GM19328 (cell line): ENCODE measurements at regions not wholly inside any gene's neighbourhood (a gene's known extent, or its start where the extent isn't known, plus 50 kb on each side); places are given as distances from the start of the nearest gene placed in this dataset.
"Not testable (repeated sequence)": the region's sequence is repeated elsewhere in the genome, so short reads cannot be mapped to it uniquely, and the experiment has no call there.

Experiments used
- ATAC-seq: cut with Tn5 transposase; IDR thresholded peaks from one replicate; pipeline ENCODE4 v1.9.1; 2021; ENCODE audit warnings: mild to moderate bottlenecking, moderate library complexity; ENCODE audit not compliant: unreplicated experiment

DNA sequence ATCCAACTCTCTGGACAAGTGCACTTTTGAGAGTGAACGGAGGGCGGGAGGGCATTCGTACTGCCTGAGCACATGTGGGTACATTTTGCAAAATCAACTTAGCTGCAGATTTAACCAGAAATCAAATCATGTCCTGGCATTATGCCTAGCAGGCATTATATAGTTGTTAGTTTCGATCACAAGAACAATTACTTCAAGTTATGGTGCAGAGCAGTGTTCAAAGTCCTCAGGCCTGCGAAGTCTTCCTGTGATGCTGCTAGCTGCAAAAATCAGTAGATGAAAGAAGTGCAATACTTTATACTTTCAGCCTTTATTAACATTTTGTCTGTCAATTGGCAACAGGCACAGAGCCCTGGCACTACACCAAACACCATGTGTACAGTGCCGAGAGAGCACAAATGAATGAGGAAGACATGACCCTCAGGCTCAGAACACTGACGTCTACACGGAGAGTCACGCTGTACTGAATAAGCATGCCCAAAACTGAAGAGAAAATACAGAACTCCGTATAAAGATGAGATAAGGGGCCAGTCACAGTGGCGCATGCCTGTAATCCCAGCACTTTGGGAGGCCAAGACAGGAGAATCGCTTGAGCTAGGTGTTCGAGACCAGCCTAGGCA, 92.1 kb upstream of the CREB1 start:
- no peak for ATAC-seq

DNA sequence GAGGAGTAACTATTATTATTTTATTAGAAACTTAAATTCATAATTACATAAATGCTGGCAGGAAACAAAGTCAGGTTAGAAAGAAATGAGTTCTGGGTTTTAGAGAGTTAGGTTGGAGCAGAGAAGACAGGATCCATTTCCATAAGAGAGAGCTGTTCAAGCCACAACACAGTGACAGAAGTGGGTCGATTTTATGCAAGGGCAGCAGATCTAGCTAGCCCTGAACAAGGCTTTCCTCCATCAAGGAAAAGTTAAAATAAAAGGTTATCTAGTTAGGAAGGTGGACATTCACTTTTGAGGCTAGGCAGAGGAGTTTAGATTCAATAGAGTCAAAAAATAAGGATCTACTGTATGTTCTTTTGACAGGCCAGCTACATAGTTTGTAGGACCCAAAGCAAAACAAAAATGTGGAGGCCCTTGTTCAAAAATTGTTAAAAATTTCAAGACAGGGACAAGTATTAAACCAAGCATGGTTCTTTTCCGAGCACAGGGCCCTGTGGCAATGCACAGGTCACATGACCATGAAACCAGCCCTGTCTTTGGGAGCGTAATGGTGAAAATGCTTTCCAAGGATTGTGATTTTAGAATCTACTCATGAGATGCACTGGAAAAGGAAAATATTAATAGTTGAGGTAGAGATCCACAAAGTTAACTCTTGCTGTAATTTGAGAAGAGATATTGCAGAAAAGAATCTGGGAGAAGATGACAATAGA, 91.2 kb upstream of the CREB1 start:
- no peak for ATAC-seq

DNA sequence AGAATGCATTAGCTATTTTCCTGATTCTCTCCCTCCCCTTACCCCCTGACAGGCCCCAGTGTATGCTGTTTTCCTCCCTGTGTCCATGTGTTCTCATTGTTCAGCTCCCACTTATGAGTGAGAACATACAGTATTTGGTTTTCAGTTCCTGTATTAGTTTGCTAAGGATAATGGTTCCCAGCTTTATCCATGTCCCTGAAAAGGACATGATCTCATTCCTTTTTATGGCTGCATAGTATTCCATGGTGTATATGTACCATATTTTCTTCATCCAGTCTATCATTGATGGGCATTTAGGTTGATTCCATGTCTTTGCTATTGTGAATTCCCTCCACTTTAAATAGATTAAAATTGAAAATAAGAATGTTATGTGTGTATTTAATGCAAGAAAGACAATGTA, 89.9 kb upstream of the CREB1 start:
- ATAC-seq: not testable (repeated sequence)

DNA sequence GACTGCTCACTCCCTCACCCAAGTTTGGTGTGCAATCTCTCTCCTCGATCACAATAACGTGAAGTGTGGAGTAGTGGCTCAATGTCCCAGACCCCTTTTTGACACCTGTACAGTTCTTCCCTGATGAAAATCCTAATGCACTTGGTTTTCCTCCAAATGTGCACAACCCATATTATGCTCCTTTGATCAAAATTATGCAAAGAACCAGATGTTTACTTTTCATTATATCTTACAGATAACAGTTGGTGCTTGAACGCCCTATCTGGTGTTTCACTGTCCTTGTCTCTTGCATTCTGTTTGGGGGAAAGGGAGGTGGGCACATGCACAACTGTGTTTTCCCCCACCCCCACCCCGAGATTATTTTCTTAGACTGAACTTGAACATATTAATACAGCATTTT, 85.0 kb upstream of the CREB1 start:
- ATAC-seq: no peak

DNA sequence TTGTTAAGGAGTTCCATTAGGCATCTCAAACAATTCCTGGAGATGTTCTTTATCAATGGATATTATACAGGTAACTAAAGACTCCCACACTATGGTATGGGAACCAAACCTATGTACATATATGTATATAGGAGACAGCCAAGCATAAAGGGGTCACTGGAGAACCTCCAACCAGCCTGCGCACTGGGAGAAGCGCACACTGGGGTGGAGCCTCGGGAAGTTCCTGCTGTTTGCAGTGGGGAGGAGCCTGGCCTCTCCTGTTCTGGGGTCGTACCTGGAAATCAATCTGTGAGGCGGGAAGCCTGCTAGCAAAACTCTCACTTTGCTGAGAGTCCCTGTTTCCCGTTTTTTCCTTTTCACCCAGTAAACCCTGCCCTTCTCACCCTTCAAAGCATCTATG, 83.1 kb upstream of the CREB1 start:
- ATAC-seq: no peak

DNA sequence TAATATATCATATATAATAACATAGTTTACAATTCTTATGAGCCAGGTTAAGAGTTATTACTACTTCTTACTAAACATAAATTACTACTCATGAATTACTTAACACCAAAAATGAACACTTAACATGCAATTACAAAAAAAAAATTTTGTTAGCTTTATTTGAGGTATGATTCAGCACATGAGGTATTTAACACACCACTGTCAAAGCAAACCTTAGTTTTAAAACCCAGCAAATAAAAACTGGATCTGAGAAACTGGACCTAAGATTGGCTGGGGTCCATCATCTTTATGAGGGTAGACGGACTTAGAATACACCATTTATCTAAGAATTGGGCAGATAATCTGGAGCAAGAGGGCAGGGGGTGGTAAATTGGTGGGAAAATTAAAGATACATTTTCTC, 81.8 kb upstream of the CREB1 start:
- ATAC-seq: no peak

DNA sequence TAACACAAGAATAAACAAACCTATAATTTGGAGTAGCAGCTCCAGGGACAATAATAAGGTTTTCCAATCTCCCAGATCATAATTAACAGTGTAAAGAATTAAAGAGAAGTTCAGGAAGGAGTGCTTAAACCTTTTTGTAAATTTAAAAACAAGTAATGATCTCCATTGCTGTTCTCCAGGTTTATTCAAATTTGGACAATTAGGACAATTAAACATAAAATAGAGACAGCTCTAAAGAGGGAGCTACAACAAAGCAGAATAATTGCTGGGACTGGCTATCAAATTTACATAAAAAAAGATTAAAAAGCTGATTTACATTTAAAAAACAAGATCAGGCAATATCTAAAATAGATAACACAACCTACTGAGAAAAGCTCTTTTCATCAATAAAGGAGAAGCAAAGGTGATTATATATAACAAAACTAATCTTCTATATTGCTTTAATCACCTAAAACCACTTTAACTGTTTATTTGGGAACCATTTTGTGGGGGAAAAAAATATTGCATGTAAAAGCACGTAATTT, 80.1 kb upstream of the CREB1 start:
- no peak for ATAC-seq

DNA sequence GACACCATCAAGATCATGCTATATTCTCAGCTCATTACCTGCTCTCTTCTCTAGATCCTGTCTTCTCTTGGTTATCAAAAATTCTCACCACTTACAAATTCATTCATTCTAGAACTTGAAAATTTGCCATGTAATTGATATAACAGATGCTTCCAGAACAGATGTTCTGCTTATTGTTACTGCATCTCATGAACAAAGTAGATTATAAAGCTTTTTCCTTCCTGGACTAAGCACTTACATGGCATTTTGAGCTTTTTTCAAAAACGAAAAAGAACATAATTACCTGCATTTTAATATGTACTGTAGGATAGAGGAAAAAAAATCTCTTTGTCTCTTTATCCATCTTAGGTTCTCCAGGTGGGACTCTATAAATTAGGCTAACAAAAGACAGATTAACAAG, 79.6 kb upstream of the CREB1 start:
- ATAC-seq: no peak

DNA sequence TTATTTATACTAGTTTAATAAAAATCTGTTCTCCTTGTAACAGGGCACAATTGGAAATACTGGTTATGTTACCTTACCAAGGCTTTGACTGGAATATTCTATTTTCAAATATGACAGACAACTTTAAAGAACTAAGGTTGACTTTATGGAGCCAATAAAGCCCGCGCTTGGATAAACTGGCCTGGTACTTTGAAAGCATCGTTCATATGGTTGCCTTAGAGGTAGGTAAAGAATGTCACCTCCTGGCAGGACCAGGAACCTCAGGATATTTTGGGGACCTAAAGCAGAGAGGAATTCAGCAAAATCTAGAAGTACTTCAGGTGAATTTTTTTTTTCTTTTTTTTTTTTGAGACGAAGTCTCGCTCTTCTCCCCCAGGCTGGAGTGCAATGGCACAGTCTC, 71.2 kb upstream of the CREB1 start:
- no peak for ATAC-seq

DNA sequence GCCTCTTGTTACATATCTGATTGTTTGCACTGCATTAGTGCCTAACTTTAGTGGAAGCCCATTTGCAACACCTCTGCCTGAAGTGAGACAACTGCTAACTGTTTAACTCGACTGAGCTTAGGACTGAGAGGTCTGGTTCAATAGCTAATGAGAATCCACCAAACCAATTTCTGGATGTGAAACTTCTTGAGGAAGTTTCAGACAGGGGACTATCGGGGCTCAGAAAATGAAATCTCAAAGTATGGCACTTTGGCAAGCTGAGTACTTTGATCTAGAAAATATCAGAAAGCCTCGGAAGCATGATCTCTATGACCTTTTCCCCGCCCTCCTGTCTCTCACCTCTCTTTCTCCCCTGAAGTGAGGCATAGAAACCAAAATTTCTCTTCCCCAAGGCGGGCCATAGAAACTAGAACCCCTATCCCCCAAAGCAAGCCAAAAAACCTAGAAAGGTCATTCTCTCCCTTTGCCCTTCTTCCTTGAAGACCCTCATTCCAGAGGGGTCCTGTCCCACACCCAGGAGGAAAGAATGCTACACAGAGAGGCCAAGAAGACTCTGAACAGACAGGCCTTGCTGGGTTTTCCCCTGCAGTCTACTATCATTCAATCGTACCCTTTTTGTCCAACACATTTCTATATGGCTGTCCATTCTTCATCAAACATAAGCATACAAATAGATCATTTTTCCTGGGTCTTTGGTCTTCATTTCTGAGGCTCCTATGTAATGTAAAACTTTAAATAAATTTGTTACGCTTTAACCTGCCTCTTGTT, 69.6 kb upstream of the CREB1 start:
- ATAC-seq: peak; percentile 62

DNA sequence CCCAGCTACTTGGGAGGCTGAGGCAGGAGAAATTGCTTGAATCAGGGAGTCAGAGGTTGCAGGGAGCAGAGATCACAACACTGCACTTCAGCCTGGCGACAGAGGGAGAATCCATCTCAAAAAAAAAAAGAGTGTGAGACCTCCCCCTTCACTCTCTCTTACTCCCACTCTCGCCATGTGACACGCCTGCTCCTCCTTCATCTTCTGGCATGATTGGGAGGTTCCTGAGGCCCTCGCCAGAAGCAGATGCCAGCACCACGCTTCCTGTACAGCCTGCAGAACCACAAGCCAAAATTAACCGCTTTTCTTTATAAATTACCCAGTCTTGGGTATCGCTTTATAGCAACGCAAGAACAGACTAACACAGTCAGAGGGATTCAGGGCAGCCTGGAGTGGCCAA, 66.3 kb upstream of the CREB1 start:
- no peak for ATAC-seq

DNA sequence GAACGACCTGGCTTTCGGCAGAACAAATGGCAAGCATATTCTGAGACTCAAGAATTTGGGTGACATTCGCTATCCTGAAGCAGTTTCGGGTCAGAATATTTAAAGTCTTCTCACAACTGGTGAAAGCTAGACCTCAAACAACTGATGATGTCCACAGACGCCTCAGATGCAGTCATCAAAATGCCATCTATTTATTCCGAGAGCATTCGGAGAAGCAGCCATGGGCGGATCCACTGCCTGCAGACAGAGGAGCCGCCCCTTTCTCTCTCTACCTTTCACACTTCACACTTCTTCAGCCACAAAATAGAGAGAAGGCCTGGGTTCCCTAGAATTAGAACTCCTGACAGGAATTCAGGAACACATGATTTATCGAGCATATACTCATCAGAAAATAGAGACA, 65.8 kb upstream of the CREB1 start:
- ATAC-seq: no peak

DNA sequence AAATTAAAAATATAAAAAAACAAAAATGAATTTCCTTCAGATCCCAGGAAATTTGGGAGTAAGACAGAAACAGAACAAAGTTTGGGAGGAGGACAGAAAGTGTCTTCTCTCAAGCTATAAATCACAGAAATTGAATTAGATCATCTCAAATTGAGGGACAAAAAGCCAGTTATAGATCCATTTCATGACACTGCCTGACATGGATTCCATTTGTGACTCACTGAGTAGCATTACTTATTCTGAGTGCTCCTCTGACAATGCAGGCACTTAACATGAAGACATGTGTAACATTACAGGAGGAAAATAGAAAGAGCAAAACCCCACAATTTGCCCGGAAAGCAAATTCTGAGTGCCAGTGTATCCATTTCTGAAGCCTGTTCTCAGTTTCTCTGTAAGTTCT, 63.9 kb upstream of the CREB1 start:
- no peak for ATAC-seq

DNA sequence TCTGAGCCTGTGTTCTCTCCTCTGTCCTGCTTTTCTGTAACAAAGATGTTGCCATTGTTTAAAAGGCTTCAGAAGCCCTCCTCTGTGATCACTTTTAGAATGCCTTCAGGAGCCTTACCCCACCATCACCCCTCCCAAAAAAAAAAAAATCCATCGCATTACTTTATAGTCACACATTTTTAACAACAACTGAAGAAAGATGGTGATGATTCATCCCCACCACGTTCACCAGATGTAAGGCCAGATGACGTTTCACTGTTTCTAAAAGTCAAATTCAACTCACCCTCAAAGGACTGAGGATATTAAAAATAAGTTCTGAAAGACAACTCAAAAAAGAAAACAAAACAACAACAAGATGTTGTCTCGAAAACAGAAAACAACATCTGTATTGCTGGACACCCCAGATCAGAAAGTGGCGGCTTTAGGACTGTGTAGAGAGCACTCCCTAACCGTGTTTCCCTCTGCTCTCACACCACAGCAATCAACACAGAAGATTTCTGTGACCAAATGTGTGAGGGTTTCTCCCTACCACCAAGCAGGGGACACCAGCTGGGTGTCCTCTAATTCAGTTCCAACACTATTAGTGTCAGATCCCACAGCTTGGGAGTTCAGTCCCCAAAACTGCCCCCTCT, 61.9 kb upstream of the CREB1 start:
- ATAC-seq: peak; percentile 69

DNA sequence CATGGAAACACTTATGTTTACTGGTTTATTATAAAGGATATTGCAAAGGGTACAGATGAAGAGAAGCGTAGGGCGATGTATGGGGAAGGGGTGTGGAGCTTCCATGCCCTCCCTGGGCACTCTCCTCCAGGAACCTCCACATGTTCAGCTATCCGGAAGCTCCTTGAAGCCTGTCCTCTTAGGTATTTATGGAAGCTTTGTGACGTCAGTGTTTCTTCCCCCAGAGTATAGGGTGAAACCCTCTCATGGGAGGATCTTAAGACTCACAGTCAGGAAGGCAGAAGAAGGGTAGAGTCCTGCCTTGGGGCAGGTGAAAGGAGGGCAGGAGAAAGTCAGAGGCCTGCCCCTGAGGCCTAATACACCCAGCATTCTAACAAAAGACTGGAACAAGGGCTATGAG, 61.3 kb upstream of the CREB1 start:
- ATAC-seq: no peak

DNA sequence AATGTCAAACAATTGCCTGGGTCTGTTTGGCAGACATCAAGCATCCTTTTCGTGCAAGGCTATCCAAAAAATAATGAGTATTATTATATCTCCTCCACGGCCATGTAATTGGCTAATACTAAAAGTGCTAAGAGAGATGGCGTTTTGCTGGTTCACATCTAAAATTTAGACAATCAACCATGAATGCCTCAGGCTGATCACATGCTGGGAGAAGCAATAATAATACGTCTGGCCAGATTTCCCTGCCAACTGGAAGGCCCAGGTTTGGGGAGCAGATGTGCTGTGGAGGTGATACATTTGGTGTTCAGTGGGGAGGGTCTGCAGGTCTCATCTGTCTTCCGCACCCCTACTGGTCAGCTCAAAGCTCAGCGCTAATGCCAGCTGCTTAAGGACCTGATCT, 60.3 kb upstream of the CREB1 start:
- no peak for ATAC-seq

DNA sequence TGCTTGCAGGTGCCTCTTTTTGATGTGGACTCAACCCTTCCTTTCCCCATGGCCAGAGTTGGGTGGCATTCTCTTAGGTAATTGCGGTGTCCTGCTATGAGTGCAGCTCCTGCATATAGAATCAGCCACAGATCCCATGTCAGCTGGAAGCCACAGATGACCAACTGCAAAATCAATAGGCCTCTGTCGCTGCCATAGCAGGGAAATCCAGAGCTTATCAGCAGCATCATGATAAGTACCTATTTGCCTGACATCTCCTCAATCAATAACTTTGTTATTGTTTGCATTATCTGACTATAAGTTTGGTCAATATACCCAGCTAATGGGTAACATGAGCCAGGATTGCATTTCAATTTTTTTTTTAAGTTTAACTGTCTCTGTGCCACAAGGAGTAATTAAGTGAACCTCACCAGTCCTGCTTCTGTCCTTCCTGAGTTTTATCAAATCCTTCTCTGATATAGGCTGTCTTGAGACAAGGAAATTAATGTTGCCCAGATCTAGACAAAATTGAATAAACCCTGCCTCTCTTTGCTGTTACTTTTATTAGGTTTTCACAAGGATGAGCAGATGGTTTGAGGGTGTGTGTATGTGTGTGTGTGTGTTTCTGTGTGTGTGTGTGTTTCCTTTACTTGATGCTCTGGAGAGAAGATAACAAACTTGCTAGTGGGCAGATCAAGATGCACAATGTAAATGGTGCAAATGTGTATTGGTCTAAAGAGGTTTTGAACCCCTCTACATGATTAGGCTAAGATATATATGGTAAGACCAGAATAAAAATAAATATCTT, 59.6 kb upstream of the CREB1 start:
- no peak for ATAC-seq

DNA sequence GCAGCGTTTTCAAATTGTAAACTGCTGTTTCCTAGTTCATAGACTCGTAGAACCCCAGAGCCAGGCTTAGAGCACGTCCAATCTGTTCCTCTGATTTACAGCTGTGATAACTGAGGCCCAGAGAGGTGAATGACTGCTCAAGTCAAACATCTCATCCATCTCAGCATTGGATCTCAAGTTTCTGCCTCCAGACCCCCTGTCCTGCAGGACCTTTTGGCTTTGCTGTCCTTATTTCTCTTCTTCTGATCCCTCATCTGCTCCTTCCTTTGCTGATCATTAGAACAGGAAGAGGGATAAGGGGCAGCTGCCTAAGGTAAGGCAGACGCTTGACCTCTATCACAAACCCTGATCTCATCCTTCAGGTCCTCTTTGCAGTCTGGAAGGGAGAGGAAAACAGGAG, 58.5 kb upstream of the CREB1 start:
- ATAC-seq: no peak

DNA sequence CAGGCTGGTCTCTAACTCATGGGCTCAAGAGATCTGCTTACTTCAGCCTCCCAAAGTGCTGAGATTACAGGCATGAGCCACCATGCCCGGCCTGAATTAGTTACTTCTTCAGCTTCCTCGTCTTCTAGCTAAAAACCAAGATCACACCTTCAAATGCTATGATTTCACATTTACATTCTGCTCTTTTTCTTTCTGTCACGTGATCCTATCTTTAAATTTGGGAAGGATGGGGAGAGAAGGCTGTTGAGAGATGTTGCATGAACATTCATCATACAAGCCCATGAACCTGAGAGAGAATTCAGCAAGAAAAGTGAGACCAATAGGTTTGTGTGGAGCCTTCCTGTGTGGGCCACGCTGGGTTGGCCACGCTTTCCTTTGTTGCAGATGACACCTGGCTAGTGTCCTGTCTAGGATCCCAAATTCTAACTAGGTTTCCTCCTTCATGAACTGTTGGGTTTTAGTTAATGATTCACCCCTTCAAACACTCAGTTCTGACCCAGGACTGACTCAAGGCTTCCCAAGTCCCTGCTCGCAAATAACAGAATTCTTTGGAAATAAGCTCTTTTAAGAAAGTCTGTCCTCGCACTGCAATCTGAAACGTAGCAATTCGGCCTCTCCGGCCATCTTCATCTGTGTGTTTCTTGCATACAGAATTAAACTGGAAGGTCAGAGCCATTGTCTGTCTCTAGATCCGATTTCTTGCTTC, 57.3 kb upstream of the CREB1 start:
- ATAC-seq: no peak
